Activated CD4-positive, alpha-beta T cell treated with anti-CD3 and anti-CD28 coated beads, Interleukin-2, Interleukin-6, amounts not matched to agents 100 ng/mL and 50 ng/mL, durations not matched to agents 16 hours and 8 hours (primary cell): ENCODE measurements at regions not wholly inside any gene's neighbourhood (a gene's known extent, or its start where the extent isn't known, plus 50 kb on each side); places are given as distances from the start of the nearest gene placed in this dataset.

ENCODE experiments used
- DNase-seq: peaks from one replicate; pipeline ENCODE4 v3.0.0-alpha.2; 2020

GRCh38 chr4:133714211-133714610 is 487.4 kb downstream of the PABPC4L start:
- no peak for DNase-seq

DNA sequence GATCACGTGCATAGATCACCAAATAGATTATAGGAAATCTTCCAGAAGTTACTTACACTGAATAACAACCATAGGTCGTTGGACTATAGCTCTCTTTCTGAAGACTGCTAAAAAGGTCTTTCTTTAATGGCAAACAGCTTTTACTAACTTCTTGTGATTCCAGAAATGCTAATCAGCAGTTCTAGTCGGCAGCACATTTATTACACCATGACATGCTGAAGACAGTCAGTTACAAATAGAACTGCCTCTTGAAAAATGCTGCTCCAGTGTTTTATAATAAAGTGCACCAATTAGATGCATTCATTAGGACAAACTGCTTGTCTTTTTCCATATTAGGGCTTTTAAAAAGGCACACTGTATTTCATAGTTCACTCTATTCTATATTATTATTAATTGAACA is 488.2 kb downstream of the PABPC4L start:
- no peak for DNase-seq

- no peak for DNase-seq
These were observed 489.8 kb downstream of the PABPC4L start for GRCh38 chr4:133711817-133712216.

GRCh38 chr4:133694416-133694815 is 507.2 kb downstream of the PABPC4L start:
- no peak for DNase-seq

DNA sequence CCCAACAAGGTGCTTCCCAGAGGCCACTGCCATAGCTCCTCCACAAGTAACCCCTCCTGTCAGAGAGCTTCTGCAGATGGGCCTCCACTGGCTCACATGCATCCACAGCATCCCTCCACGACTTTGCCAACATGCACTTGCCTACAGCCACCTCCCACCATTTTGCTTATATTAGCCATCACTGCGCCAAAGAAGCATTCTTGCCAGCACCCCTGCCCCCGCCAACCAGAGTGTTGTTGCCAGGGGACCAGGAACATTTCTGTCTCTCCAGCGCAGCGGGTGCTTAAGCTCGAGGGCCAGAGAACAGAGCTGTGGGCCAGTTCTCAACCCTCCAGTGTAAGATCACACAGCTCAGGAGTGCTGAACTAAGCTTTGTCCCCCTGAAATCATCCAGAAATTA is 517.6 kb downstream of the PABPC4L start:
- DNase-seq = no peak

DNA sequence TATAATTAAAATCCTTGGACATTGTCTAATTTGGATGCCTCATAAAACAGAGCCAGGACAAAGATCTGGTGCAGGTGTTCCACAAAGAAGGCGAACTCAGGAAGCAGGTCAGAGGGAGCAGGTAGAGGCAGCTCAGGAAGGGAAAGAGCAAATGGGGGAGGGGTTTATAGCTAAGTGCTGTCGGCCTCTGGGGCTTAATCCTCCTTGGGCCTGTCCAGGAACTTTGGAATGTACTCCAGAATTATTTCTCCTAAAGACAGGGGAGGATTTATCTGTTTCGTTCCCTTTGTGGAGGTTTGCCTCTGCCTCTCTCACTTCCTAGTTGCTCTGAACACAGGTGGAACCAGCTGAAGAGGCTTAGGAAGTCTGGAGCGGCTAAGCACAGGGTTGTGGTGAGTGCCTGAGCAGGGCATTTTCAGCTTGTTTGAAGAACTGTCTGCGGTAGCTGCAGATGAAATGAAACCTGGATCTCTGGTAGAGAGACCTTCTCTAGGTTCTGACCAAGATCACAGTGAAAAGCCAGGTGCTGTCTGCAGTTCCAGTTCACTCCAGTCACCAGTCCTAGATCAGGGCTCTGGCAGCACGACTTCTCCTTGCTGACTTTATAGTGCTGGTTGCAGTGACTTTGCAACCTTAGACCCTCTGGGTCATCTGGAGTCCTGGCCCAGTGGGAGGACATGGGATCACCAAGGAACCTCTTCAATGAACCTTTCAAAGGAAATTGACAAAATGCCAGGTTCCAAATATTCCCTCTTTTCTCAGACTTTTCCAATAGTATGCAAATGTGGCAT is 519.2 kb downstream of the PCDH10 start:
- DNase-seq = no peak

- no peak for DNase-seq
These were observed 498.1 kb downstream of the PCDH10 start for GRCh38 chr4:133647206-133647605.

- DNase-seq = no peak
These were observed 492.1 kb downstream of the PCDH10 start for GRCh38 chr4:133641191-133641590.

GRCh38 chr4:133638751-133639150 is 489.7 kb downstream of the PCDH10 start:
- no peak for DNase-seq

GRCh38 chr4:133637161-133637560 is 488.1 kb downstream of the PCDH10 start:
- DNase-seq = no peak

DNA sequence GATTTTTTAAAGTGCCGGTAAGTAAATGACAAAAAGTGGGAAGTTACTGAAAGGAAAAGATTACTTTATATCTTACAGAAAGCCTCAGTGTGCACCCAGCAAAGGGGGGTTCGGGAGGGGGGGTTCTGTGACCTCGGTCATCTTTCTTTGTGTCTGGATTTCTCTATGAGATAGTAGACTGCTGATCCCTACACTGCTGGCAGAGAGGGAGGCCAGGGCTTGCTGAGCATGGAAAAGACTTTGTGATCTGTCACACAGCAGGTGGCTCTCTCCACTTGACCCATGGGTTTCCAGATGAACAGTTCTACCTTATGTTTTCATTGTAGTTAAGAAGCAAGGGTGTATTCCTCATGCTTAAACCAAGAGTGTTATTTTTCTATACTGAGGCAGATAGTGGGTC is 475.6 kb downstream of the PCDH10 start:
- DNase-seq = no peak

GRCh38 chr4:133623847-133624246 is 474.8 kb downstream of the PCDH10 start:
- DNase-seq = no peak

DNA sequence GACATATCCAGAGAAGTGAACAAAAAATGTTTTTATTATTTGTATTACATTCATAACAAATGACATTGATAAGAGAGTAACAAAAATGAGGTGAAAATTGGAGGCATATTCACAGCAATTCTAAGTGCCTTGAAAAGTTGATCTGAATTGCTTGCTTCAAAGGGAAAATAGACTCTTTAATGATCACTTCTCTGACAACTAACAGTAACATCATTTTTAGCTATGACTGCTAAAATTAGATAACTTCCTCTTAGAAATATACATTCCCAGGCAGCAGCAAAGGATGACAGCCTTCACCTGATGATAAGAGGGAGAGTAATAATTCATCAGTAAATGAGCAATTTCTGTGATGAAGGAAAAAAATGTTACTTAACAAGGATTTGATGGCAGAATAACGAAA is 472.5 kb downstream of the PCDH10 start:
- DNase-seq = no peak

GRCh38 chr4:133620555-133620954 is 471.5 kb downstream of the PCDH10 start:
- no peak for DNase-seq

GRCh38 chr4:133618963-133619362 is 469.9 kb downstream of the PCDH10 start:
- no peak for DNase-seq

GRCh38 chr4:133600008-133600407 is 450.9 kb downstream of the PCDH10 start:
- DNase-seq = no peak

DNA sequence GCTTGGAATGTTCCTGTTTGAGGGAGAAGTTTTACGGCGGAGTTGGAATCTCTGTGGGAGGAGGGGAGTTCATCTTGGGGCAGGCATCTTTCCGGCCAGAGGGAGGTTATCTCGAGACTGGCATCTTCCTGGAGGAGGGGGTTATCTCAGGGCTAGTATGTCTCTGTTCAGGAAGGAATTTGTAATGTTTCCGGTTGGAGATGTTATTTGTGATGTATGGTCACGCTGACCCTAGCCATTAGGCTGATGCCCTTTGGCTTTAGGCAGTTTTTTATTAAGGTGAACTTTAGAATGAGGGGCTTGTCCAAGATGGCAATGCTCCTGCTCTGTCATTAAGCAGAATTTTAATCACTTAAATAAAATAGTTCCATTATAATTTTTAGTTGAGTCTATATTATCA is 449.7 kb downstream of the PCDH10 start:
- DNase-seq = no peak

DNA sequence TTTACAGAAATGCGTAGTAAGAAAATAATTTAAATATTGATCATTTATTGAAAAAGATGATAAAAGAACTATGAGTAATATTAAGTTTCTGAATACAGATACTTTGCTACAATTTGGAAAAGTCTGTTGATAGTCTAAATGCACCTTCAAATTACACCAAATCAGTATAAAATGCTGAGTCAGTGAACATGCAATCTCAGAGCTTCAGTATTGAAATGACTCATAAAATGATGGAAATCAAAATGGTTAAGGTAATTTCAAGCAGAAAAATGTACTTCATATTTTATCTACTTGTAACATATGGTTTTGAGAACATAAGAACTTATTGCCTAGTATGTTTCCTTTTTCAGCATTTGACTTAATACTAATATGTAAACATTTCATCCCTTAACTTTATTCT is 448.2 kb downstream of the PCDH10 start:
- DNase-seq = no peak

GRCh38 chr4:133596459-133596858 is 447.4 kb downstream of the PCDH10 start:
- DNase-seq = no peak

- no peak for DNase-seq
These were observed 445.5 kb downstream of the PCDH10 start for GRCh38 chr4:133594390-133595207.

GRCh38 chr4:133593764-133594163 is 444.7 kb downstream of the PCDH10 start:
- DNase-seq = no peak

DNA sequence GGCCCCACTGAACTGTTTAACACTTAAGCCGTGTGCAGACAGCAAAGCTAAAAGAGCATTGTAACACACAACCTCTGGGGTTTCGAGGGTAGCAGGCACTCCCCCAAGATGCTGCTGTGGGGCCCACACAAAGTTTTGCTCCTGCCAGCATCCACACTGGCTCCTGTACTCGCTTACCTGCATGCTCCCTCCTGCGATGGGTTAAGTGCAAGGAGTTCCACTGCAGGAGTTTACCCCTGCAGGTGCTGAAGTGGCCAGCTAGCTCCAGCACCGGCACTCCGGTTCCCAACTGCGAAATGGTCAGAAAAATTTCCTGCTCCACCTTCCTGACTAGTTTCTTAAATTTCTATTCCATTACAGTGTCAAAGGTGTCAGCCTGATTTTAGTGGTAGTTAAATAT is 443.5 kb downstream of the PCDH10 start:
- DNase-seq = no peak

- DNase-seq = no peak
These were observed 443.0 kb downstream of the PCDH10 start for GRCh38 chr4:133592106-133592505.

- DNase-seq = no peak
These were observed 439.2 kb downstream of the PCDH10 start for GRCh38 chr4:133588306-133588705.
